ENCODE measurements at regions not wholly inside any gene's neighbourhood (a gene's known extent, or its start where the extent isn't known, plus 50 kb on each side); places are given as distances from the start of the nearest gene placed in this dataset.

- TF ChIP-seq CTCF (IDR thresholded peaks at IDR 0.05; ENCODE audit: low read depth, low read length): no peak
- POLR2A ChIA-PET: interaction anchor here (0.6 kb wide), 1 partner anchor 146 kb away, joined by 3 read pairs; no protein-coding TSS in a partner anchor
- no peak for DNase-seq (ENCODE audit: low read depth, low spot score)
- Histone ChIP-seq H3K4me3 (ENCODE audit: low read depth, low read length) (no peak overlapping the region), H3K27ac (ENCODE audit: low read depth, low read length) (no peak overlapping the region), H3K9me3 (ENCODE audit: control insufficient read depth, insufficient read depth, low read length) (peaks cover 10% of the 10 kb centered on the region; the same call in 1 of the 2 replicates), H3K27me3 (ENCODE audit: control insufficient read depth, insufficient read depth, low read length) (no peaks in the 10 kb centered on the region)
- CTCF ChIA-PET: interaction anchor here (0.6 to 0.9 kb wide), 2 partner anchors 23 to 630 kb away, joined by 3 to 4 read pairs; no protein-coding TSS in a partner anchor
Measured at GRCh38 chr7:155167706-155168365, 97.7 kb downstream of the HTR5A start.

DNA sequence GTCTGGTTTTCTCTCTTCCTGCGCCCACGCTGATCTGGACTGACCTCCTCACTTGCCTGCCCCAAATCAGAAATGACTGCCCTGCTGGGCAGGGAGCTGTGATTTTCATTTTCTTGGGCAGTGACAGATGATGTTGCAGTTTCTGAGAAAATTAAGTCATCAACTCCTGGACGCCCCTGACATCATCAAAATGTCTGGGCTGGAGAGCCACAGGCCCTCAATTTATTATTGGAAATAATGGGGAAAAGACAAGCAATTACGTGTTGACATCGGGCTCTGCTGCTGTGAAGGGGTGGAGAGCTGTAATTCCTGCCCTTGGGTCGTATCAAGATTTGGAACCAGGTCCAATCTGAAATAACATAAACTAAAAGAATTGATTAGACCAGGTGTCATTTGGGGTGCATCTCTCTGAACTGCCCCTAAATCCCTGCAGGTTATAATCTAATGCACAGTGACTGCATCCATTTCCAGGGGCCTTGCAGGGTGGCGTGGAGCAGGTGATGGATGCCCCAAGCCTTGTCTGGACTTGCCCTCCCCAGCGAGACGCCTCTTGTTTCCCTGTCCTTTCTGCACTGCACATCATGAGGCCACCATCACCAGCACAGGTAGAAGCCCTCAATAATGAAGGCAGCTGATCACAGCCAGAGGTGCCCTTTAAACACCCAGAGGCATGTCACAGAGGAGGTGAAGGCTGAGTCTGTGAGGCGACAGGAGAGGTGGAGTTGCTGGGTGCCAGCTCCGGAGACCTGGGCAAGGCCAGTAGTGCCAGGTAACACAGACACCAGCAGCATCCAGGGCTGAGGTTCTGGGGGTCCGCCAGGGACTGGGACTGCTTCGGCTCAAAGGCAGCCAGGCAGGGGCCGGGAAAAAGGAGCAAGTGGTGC is 98.7 kb downstream of the HTR5A start:
- no peak for TF ChIP-seq CTCF (IDR thresholded peaks at IDR 0.05; ENCODE audit: low read depth, low read length)
- Histone ChIP-seq H3K9me3 (ENCODE audit: control insufficient read depth, insufficient read depth, low read length) (peaks cover 10% of the 10 kb centered on the region; the same call in 1 of the 2 replicates), H3K27ac (ENCODE audit: low read depth, low read length) (no peak overlapping the region), H3K27me3 (ENCODE audit: control insufficient read depth, insufficient read depth, low read length) (no peaks in the 10 kb centered on the region), H3K4me3 (ENCODE audit: low read depth, low read length) (no peak overlapping the region)
- DNase-seq (ENCODE audit: low read depth, low spot score): no peak
- CTCF ChIA-PET: interaction anchor here (0.8 to 0.9 kb wide), 2 partner anchors 22 to 241 kb away, joined by 3 read pairs; no protein-coding TSS in a partner anchor
- POLR2A ChIA-PET: no interaction called here

DNA sequence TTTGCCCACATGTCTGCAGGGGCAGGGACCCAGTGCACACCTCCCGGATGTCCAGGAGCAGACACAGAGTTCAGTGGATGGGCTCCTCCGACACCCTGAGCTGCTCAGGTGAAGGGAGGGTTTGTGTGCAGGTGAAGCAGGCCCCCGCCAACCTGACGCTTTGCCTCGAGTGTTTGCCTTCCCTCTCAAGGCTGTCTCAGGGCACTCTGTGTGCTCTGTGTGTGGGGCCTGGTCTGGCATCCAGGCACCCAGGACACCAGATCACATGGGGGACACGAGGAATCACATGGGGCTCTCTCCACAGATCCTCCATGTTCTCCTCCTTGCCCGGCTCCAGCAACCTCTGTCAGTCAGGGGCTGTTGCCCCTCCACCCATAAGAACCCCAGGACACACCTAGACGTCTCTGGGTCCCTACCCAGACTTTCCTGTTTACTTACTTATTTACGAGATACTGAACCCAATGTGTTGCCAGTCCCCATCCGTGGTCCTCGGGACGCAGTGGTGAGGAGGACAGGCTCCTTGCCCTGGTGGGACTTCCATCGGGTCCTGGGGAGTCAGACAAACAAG is 99.5 kb downstream of the HTR5A start:
- peaks cover 10% of the 10 kb centered on the region; the same call in 1 of the 2 replicates for H3K9me3 ChIP-seq (ENCODE audit: control insufficient read depth, insufficient read depth, low read length)
- H3K4me3 ChIP-seq (ENCODE audit: low read depth, low read length): no peak overlapping the region
- no peak for DNase-seq (ENCODE audit: low read depth, low spot score)
- TF ChIP-seq CTCF (IDR thresholded peaks at IDR 0.05; ENCODE audit: low read depth, low read length): no peak
- H3K27me3 ChIP-seq (ENCODE audit: control insufficient read depth, insufficient read depth, low read length): no peaks in the 10 kb centered on the region
- POLR2A ChIA-PET: no interaction called here
- H3K27ac ChIP-seq (ENCODE audit: low read depth, low read length): no peak overlapping the region
- CTCF ChIA-PET: no interaction called here

- no peak for TF ChIP-seq CTCF (IDR thresholded peaks at IDR 0.05; ENCODE audit: low read depth, low read length)
- ChIA-PET POLR2A (no interaction called here), CTCF (no interaction called here)
- no peak overlapping the region for H3K4me3 ChIP-seq (ENCODE audit: low read depth, low read length)
- DNase-seq (ENCODE audit: low read depth, low spot score): no peak
- H3K27ac ChIP-seq (ENCODE audit: low read depth, low read length): no peak overlapping the region
- no peaks in the 10 kb centered on the region for H3K27me3 ChIP-seq (ENCODE audit: control insufficient read depth, insufficient read depth, low read length)
- peaks cover 10% of the 10 kb centered on the region; the same call in 1 of the 2 replicates for H3K9me3 ChIP-seq (ENCODE audit: control insufficient read depth, insufficient read depth, low read length)
Measured at GRCh38 chr7:155170331-155170730, 100.2 kb downstream of the HTR5A start.

Data from AG04450 (cell line).